K562 (cell line): ENCODE measurements at regions not wholly inside any gene's neighbourhood (a gene's known extent, or its start where the extent isn't known, plus 50 kb on each side); places are given as distances from the start of the nearest gene placed in this dataset.

Experiments used
- BDP1 ChIP-seq: IDR thresholded peaks from 3 replicates; pipeline ENCODE4 v1.6.1; 2011; ENCODE audit not compliant: insufficient read length, insufficient read depth
- BRD9 ChIP-seq: fragments of 450-650 bp; IDR thresholded peaks from 2 replicates; pipeline ENCODE4 v1.6.1; 2018; ENCODE audit warnings: low read depth; ENCODE audit not compliant: partially characterized antibody
- CEBPG ChIP-seq, 3 experiments: fragments of 200-800 bp in 1 of 3; sonication (Bioruptor generic) in 1 of 3; sonication (generic) in 1 of 3; formaldehyde crosslinking in 1 of 3; IDR thresholded peaks in 2 of 3; conservative IDR thresholded peaks in 1 of 3; 2 replicates each; pipeline versions ENCODE4 v1.6.1 to v1.8.0; 2016 to 2022; ENCODE audit warnings: missing compliant biosample characterization in 2 of 3, missing genetic modification characterization in 2 of 3, mild to moderate bottlenecking in 1 of 3, missing genetic modification reagents in 1 of 3
- EZH2 ChIP-seq: IDR thresholded peaks from 2 replicates; pipeline ENCODE4 v1.6.1; 2012; ENCODE audit warnings: low read depth, mild to moderate bottlenecking, inconsistent platforms, low read length, borderline replicate concordance
- JUND ChIP-seq, 2 experiments: IDR thresholded peaks; 2 replicates in 1 of 2; 3 replicates in 1 of 2; pipeline ENCODE4 v1.6.1; 2011; ENCODE audit warnings: borderline replicate concordance in 2 of 2, low read depth in 2 of 2, low read length in 2 of 2, improper control_type of control experiment in 1 of 2, missing biosample characterization in 1 of 2, missing genetic modification characterization in 1 of 2, missing genetic modification reagents in 1 of 2
- MTA1 ChIP-seq: fragments of 450-650 bp; IDR thresholded peaks from 2 replicates; pipeline ENCODE4 v1.6.1; 2017; ENCODE audit warnings: borderline replicate concordance
- POLR2AphosphoS5 ChIP-seq: IDR thresholded peaks from 2 replicates; pipeline ENCODE4 v1.6.1; 2011; ENCODE audit warnings: mild to moderate bottlenecking, low read depth, low read length, moderate library complexity; ENCODE audit not compliant: control insufficient read depth, insufficient read depth
- SP1 ChIP-seq: sonication (generic); formaldehyde crosslinking; IDR thresholded peaks from 2 replicates; pipeline ENCODE4 v1.8.1; 2022; ENCODE audit warnings: mild to moderate bottlenecking, missing genetic modification reagents
- STAT5B ChIP-seq: fragments of 250-450 bp; sonication (Bioruptor Pico); IDR thresholded peaks from 2 replicates; pipeline ENCODE4 v1.8.0; 2021; ENCODE audit warnings: mild to moderate bottlenecking, inconsistent platforms
- TAF1 ChIP-seq: IDR thresholded peaks from 2 replicates; pipeline ENCODE4 v1.6.1; 2011; ENCODE audit warnings: mild to moderate bottlenecking, low read length, moderate library complexity; ENCODE audit not compliant: insufficient read depth, control insufficient read depth, severe bottlenecking; ENCODE audit errors: extremely low read depth
- TCF7L2 ChIP-seq: fragments of 150-350 bp; IDR thresholded peaks from 2 replicates; pipeline ENCODE4 v1.6.1; 2016; ENCODE audit warnings: low read depth, mild to moderate bottlenecking, low read length, moderate library complexity
- TF ChIP-seq, protein P1 (sequence below), 2 experiments: fragments of 450-650 bp in 1 of 2; IDR thresholded peaks; 2 replicates each; pipeline ENCODE4 v1.6.1; 2011 to 2017; ENCODE audit warnings: low read depth in 2 of 2, antibody characterized with exemption in 1 of 2, borderline replicate concordance in 1 of 2, low read length in 1 of 2, mild to moderate bottlenecking in 1 of 2, mixed read lengths in 1 of 2; ENCODE audit not compliant: control insufficient read depth in 1 of 2
- TF ChIP-seq, protein P2 (sequence below): fragments of 250-450 bp; sonication (Bioruptor Pico); IDR thresholded peaks from 2 replicates; pipeline ENCODE4 v1.5.0; 2020; ENCODE audit warnings: mild to moderate bottlenecking
- TF ChIP-seq, protein P3 (sequence below): sonication (generic); formaldehyde crosslinking; IDR thresholded peaks from 2 replicates; pipeline ENCODE4 v1.8.1; 2023; ENCODE audit warnings: mild to moderate bottlenecking, missing genetic modification reagents, moderate library complexity

GRCh38 chr5:128627939-128628338, 89.9 kb upstream of the FBN2 start:
- TF ChIP-seq TAF1 (no peak), STAT5B (CRISPR knock-in tag) (no peak), BDP1 (no peak), POLR2AphosphoS5 (no peak), SP1 (no peak), TCF7L2 (no peak), JUND (IDR thresholded peaks at IDR 0.05; ENCODE audit: borderline replicate concordance, low read depth, low read length) (no peak), JUND (tag; IDR thresholded peaks at IDR 0.05; ENCODE audit: borderline replicate concordance, low read depth, low read length) (no peak), BRD9 (no peak), EZH2 (no peak), MTA1 (no peak), CEBPG (CRISPR knock-in tag; IDR thresholded peaks at IDR 0.05) (no peak), CEBPG (tag; conservative IDR thresholded peaks at IDR 0.05 in 1 of 2, IDR thresholded peaks at IDR 0.05 in 1 of 2) (no peak)
- TF ChIP-seq, protein P1, sequence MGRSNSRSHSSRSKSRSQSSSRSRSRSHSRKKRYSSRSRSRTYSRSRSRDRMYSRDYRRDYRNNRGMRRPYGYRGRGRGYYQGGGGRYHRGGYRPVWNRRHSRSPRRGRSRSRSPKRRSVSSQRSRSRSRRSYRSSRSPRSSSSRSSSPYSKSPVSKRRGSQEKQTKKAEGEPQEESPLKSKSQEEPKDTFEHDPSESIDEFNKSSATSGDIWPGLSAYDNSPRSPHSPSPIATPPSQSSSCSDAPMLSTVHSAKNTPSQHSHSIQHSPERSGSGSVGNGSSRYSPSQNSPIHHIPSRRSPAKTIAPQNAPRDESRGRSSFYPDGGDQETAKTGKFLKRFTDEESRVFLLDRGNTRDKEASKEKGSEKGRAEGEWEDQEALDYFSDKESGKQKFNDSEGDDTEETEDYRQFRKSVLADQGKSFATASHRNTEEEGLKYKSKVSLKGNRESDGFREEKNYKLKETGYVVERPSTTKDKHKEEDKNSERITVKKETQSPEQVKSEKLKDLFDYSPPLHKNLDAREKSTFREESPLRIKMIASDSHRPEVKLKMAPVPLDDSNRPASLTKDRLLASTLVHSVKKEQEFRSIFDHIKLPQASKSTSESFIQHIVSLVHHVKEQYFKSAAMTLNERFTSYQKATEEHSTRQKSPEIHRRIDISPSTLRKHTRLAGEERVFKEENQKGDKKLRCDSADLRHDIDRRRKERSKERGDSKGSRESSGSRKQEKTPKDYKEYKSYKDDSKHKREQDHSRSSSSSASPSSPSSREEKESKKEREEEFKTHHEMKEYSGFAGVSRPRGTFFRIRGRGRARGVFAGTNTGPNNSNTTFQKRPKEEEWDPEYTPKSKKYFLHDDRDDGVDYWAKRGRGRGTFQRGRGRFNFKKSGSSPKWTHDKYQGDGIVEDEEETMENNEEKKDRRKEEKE (IDR thresholded peaks at IDR 0.05; ENCODE audit: borderline replicate concordance in 1 of 2, control insufficient read depth in 1 of 2, low read depth in 2 of 2, low read length in 1 of 2) = no peak
- TF ChIP-seq, protein P2, sequence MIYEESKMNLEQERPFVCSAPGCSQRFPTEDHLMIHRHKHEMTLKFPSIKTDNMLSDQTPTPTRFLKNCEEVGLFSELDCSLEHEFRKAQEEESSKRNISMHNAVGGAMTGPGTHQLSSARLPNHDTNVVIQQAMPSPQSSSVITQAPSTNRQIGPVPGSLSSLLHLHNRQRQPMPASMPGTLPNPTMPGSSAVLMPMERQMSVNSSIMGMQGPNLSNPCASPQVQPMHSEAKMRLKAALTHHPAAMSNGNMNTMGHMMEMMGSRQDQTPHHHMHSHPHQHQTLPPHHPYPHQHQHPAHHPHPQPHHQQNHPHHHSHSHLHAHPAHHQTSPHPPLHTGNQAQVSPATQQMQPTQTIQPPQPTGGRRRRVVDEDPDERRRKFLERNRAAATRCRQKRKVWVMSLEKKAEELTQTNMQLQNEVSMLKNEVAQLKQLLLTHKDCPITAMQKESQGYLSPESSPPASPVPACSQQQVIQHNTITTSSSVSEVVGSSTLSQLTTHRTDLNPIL (CRISPR knock-in tag) = no peak
- TF ChIP-seq, protein P3, sequence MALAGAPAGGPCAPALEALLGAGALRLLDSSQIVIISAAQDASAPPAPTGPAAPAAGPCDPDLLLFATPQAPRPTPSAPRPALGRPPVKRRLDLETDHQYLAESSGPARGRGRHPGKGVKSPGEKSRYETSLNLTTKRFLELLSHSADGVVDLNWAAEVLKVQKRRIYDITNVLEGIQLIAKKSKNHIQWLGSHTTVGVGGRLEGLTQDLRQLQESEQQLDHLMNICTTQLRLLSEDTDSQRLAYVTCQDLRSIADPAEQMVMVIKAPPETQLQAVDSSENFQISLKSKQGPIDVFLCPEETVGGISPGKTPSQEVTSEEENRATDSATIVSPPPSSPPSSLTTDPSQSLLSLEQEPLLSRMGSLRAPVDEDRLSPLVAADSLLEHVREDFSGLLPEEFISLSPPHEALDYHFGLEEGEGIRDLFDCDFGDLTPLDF = no peak
